Fibroblast of lung (primary cell): ENCODE measurements at regions not wholly inside any gene's neighbourhood (a gene's known extent, or its start where the extent isn't known, plus 50 kb on each side); places are given as distances from the start of the nearest gene placed in this dataset.

Source experiments
- DNase-seq, 2 donors: peaks; one replicate each; pipeline versions ENCODE4 v3.0.0 to v3.0.0-alpha.2; 2010; ENCODE audit warnings: low read depth in 2 of 2
- H2AFZ ChIP-seq: 2 replicates; pipeline ENCODE4 v1.5.1; 2012; ENCODE audit warnings: low read length, control low read depth, inconsistent platforms
- H3K27ac ChIP-seq: 2 replicates; pipeline ENCODE4 v1.5.1; 2011; ENCODE audit warnings: low read length, control low read depth; ENCODE audit not compliant: insufficient read depth
- H3K27me3 ChIP-seq: 2 replicates; pipeline ENCODE4 v1.5.1; 2011; ENCODE audit warnings: mild to moderate bottlenecking, low read length; ENCODE audit not compliant: control insufficient read depth, insufficient read depth
- H3K36me3 ChIP-seq: 2 replicates; pipeline ENCODE4 v1.5.1; 2011; ENCODE audit warnings: low read length; ENCODE audit not compliant: control insufficient read depth, insufficient read depth
- H3K4me1 ChIP-seq: 2 replicates; pipeline ENCODE4 v1.5.1; 2011; ENCODE audit warnings: low read length; ENCODE audit not compliant: control insufficient read depth, insufficient read depth; ENCODE audit errors: extremely low read depth
- H3K4me2 ChIP-seq: 2 replicates; pipeline ENCODE4 v1.5.1; 2011; ENCODE audit warnings: low read length, control low read depth; ENCODE audit not compliant: insufficient read depth; ENCODE audit errors: extremely low read depth
- H3K4me3 ChIP-seq, 4 experiments: fragments of 200-600 bp in 1 of 4; sonication (generic) in 1 of 4; replicated peaks in 1 of 4; 2 replicates each; pipeline ENCODE4 v1.5.1; 2011 to 2016; ENCODE audit warnings: low read length in 4 of 4, low read depth in 3 of 4, mild to moderate bottlenecking in 3 of 4, control low read depth in 2 of 4, inconsistent platforms in 1 of 4, mixed read lengths in 1 of 4; ENCODE audit not compliant: insufficient read depth in 1 of 4; ENCODE audit errors: control extremely low read depth in 1 of 4
- H3K79me2 ChIP-seq: 2 replicates; pipeline ENCODE4 v1.5.1; 2012; ENCODE audit warnings: mild to moderate bottlenecking, low read length, inconsistent platforms; ENCODE audit not compliant: control insufficient read depth, insufficient read depth
- H3K9ac ChIP-seq: 2 replicates; pipeline ENCODE4 v1.5.1; 2011; ENCODE audit warnings: mild to moderate bottlenecking, low read length, control low read depth; ENCODE audit not compliant: insufficient read depth
- H3K9me3 ChIP-seq: 2 replicates; pipeline ENCODE4 v1.5.1; 2012; ENCODE audit warnings: low read depth, low read length; ENCODE audit not compliant: control insufficient read depth, insufficient read depth
- H4K20me1 ChIP-seq: 2 replicates; pipeline ENCODE4 v1.5.1; 2011; ENCODE audit warnings: low read length; ENCODE audit not compliant: control insufficient read depth, insufficient read depth; ENCODE audit errors: extremely low read depth
- EZH2 ChIP-seq: IDR thresholded peaks from 2 replicates; pipeline ENCODE4 v1.5.1; 2012; ENCODE audit warnings: low read length, control low read depth, mild to moderate bottlenecking; ENCODE audit errors: missing control alignments
- TF ChIP-seq, protein P1 (sequence below), 2 donors: IDR thresholded peaks in 1 of 2; conservative IDR thresholded peaks in 1 of 2; 1 replicate in 1 of 2; 2 replicates in 1 of 2; pipeline ENCODE4 v1.5.1; 2011 to 2012; ENCODE audit warnings: low read length in 2 of 2, control low read depth in 1 of 2, inconsistent platforms in 1 of 2, low read depth in 1 of 2, mild to moderate bottlenecking in 1 of 2

DNA sequence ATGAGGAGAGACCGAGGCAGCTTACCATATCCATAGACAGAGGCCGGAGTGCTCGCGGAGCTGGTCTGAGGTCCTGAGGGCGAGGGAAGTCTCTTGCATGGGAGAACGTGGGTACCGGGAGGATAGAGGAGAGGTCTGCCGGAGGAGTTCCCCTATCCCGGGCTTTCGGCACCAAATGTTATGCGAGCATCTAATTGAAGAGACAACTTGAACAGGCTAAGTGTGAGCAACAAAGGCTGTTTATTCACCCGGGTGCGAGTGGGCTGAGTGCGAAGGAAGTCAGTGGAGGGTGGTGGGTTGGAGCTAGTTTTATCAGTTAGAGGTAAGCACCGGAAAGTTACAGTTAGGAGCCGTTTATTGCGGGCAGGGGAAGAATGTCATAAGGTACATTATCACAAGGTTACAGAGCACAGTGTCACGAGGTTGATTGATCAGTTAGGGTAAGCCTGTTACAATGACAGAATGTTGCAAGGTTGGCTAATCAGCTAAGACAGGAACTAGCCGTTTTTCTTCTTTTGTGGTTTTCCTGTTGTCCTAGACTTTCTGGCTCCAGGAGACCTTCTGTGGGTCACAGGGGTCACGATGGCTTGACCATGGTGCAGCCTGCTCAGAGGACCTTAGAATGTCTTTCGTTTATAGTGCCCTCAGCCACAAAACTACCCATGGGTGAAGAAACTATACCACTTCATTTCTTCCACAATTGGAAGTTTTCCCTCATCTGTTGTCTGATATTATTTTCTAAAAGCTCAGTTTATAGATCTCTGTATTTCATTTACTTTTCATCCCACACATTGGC, 746.0 kb upstream of the ADGRB3 start:
- no peaks in the 10 kb centered on the region for H3K4me1 ChIP-seq
- no peak overlapping the region for H3K4me3 ChIP-seq
- H3K9ac ChIP-seq: no peak overlapping the region
- H3K36me3 ChIP-seq: no peaks in the 10 kb centered on the region
- no peaks in the 10 kb centered on the region for H3K79me2 ChIP-seq
- no peak overlapping the region for H2AFZ ChIP-seq
- H3K4me2 ChIP-seq: no peak overlapping the region
- DNase-seq: peak in 1 of 2 donors; percentile 49
- H3K27ac ChIP-seq: no peak overlapping the region
- H4K20me1 ChIP-seq: peaks cover 2% of the 10 kb centered on the region
- no peaks in the 10 kb centered on the region for H3K27me3 ChIP-seq
- no peaks in the 10 kb centered on the region for H3K9me3 ChIP-seq
- TF ChIP-seq EZH2: no peak
- TF ChIP-seq, protein P1, sequence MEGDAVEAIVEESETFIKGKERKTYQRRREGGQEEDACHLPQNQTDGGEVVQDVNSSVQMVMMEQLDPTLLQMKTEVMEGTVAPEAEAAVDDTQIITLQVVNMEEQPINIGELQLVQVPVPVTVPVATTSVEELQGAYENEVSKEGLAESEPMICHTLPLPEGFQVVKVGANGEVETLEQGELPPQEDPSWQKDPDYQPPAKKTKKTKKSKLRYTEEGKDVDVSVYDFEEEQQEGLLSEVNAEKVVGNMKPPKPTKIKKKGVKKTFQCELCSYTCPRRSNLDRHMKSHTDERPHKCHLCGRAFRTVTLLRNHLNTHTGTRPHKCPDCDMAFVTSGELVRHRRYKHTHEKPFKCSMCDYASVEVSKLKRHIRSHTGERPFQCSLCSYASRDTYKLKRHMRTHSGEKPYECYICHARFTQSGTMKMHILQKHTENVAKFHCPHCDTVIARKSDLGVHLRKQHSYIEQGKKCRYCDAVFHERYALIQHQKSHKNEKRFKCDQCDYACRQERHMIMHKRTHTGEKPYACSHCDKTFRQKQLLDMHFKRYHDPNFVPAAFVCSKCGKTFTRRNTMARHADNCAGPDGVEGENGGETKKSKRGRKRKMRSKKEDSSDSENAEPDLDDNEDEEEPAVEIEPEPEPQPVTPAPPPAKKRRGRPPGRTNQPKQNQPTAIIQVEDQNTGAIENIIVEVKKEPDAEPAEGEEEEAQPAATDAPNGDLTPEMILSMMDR (conservative IDR thresholded peaks at IDR 0.05 in 1 of 2, IDR thresholded peaks at IDR 0.05 in 1 of 2; ENCODE audit: low read depth in 1 of 2, low read length in 2 of 2): no peak

DNA sequence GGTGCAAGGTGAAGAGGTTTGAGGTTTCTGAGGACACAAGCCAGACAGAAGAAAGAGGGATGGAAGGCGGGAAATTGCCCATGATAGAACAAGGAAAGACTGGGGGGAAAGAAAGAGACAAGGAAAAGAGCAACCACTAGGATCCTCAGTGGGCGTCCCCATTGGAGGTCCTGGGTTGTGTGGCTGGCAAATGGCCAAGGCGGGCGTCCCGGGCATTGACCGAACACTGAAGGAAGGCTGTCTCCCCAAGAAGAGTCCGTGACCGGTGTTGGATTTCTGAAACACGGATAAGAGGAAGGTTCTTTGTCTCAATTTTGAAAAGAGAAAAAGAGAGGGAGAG, 746.6 kb upstream of the ADGRB3 start:
- H3K4me1 ChIP-seq: no peaks in the 10 kb centered on the region
- no peak for TF ChIP-seq EZH2
- TF ChIP-seq, protein P1 (conservative IDR thresholded peaks at IDR 0.05 in 1 of 2, IDR thresholded peaks at IDR 0.05 in 1 of 2; ENCODE audit: low read depth in 1 of 2, low read length in 2 of 2): no peak
- H3K36me3 ChIP-seq: no peaks in the 10 kb centered on the region
- no peak overlapping the region for H3K4me2 ChIP-seq
- H3K9me3 ChIP-seq: no peaks in the 10 kb centered on the region
- H3K9ac ChIP-seq: no peak overlapping the region
- H3K4me3 ChIP-seq: no peak overlapping the region
- no peak overlapping the region for H3K27ac ChIP-seq
- H4K20me1 ChIP-seq: peaks cover 2% of the 10 kb centered on the region
- H3K27me3 ChIP-seq: no peaks in the 10 kb centered on the region
- no peaks in the 10 kb centered on the region for H3K79me2 ChIP-seq
- no peak for DNase-seq
- H2AFZ ChIP-seq: no peak overlapping the region

DNA sequence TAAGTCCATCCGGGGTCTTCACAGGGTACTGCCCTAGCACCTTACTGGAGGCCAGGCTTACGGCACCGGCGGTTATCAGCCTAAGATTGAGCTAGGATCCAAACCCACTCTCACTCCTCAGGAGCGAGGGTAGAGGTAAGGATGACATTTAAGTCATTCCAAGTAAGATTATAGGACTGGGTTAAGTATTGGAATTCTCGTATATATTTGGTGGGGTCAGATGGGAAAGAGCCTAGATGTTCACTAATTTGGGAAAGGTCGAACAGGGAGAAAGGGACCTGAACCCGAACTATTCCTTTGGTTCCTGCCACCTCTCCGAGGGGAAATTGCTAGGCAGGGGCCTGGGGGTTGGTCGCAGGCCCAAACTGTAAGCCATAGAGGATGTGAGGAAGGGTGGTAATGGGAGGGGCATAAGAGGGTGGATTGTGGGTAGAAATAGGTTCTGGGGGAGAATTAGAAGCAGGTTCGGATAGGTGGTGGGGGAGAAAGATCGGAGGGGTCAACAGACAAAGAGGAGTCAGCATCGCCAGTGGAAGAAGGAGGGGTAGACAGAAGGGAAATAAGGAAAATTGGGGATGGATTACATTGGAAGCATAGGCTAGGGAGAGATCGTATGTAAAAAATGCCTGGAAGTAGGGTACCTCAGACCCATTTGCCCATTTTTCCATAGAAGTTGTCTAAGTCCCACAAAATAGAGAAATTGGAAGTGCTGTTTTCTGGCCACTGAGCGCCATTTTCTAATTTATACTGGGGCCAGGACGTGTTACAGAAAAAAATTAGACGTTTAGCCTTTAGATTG, 747.1 kb upstream of the ADGRB3 start:
- H4K20me1 ChIP-seq: peaks cover 2% of the 10 kb centered on the region
- H3K79me2 ChIP-seq: no peaks in the 10 kb centered on the region
- no peak overlapping the region for H3K4me3 ChIP-seq
- no peak for DNase-seq
- H3K9ac ChIP-seq: no peak overlapping the region
- H3K4me2 ChIP-seq: no peak overlapping the region
- TF ChIP-seq, protein P1 (conservative IDR thresholded peaks at IDR 0.05 in 1 of 2, IDR thresholded peaks at IDR 0.05 in 1 of 2; ENCODE audit: low read depth in 1 of 2, low read length in 2 of 2): no peak
- no peak for TF ChIP-seq EZH2
- H3K9me3 ChIP-seq: no peaks in the 10 kb centered on the region
- no peaks in the 10 kb centered on the region for H3K36me3 ChIP-seq
- H3K27ac ChIP-seq: no peak overlapping the region
- H3K4me1 ChIP-seq: no peaks in the 10 kb centered on the region
- H3K27me3 ChIP-seq: no peaks in the 10 kb centered on the region
- no peak overlapping the region for H2AFZ ChIP-seq
